Muscle layer of duodenum (tissue), 2 donors: ENCODE measurements at regions not wholly inside any gene's neighbourhood (a gene's known extent, or its start where the extent isn't known, plus 50 kb on each side); places are given as distances from the start of the nearest gene placed in this dataset.
"Not testable (repeated sequence)": the region's sequence is repeated elsewhere in the genome, so short reads cannot be mapped to it uniquely, and the experiment has no call there.

Source experiments
- H3K27ac ChIP-seq: one replicate; pipeline ENCODE4 v1.7.0; 2013; ENCODE audit warnings: mild to moderate bottlenecking, low read length
- H3K27me3 ChIP-seq: one replicate; pipeline ENCODE4 v1.7.0; 2013; ENCODE audit warnings: low read depth, mild to moderate bottlenecking, control low read depth, low read length
- H3K36me3 ChIP-seq, 2 donors: one replicate each; pipeline ENCODE4 v1.7.0; 2013; ENCODE audit warnings: low read length in 2 of 2, control low read depth in 1 of 2, mild to moderate bottlenecking in 1 of 2; ENCODE audit not compliant: insufficient read depth in 2 of 2, control insufficient read depth in 1 of 2
- H3K4me1 ChIP-seq, 2 donors: one replicate each; pipeline ENCODE4 v1.7.0; 2013; ENCODE audit warnings: low read length in 2 of 2, mild to moderate bottlenecking in 2 of 2, control low read depth in 1 of 2, moderate library complexity in 1 of 2; ENCODE audit not compliant: insufficient read depth in 2 of 2, control insufficient read depth in 1 of 2
- H3K4me3 ChIP-seq, 2 donors: one replicate each; pipeline ENCODE4 v1.7.0; 2013; ENCODE audit warnings: low read length in 2 of 2, low read depth in 1 of 2, mild to moderate bottlenecking in 1 of 2
- H3K9me3 ChIP-seq, 2 donors: one replicate each; pipeline ENCODE4 v1.7.0; 2013; ENCODE audit warnings: low read length in 2 of 2, control low read depth in 1 of 2, mild to moderate bottlenecking in 1 of 2; ENCODE audit not compliant: control insufficient read depth in 1 of 2
- donor health status: healthy.

- no peaks in the 10 kb centered on the region for H3K27me3 ChIP-seq
- H3K4me1 ChIP-seq = no peaks in the 10 kb centered on the region
- no peaks in the 10 kb centered on the region for H3K36me3 ChIP-seq
- H3K27ac ChIP-seq = no peak overlapping the region
- H3K9me3 ChIP-seq = no peaks in the 10 kb centered on the region
- no peak overlapping the region for H3K4me3 ChIP-seq
These were observed 201.5 kb upstream of the FAM241A start for GRCh38 chr4:111943796-111944203.

- H3K9me3 ChIP-seq = no peaks in the 10 kb centered on the region
- H3K36me3 ChIP-seq = no peaks in the 10 kb centered on the region
- no peaks in the 10 kb centered on the region for H3K4me1 ChIP-seq
- no peak overlapping the region for H3K27ac ChIP-seq
- no peaks in the 10 kb centered on the region for H3K27me3 ChIP-seq
- no peak overlapping the region for H3K4me3 ChIP-seq
These were observed 200.2 kb upstream of the FAM241A start for GRCh38 chr4:111945014-111945413.

DNA sequence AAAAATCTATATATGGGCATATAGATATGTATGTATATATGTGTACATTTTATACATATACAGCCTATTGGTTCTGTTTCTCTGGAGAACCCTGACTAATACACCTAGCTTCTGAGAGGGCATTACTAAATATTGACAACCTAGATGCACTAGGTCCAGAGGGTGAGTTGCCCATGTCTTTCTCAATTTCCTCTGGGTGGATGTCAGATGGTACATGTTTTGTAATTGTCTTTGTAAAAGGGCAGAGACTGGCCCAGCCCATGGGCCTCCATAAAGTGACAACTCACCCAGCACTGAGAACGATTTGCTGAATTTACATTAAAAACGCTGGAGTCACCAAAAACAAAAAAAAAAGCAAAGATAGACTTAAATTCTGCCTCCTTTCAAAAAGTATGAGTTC lies 198.5 kb upstream of the FAM241A start:
- Histone ChIP-seq H3K36me3 (no peaks in the 10 kb centered on the region), H3K27ac (no peak overlapping the region), H3K9me3 (no peaks in the 10 kb centered on the region), H3K4me1 (no peaks in the 10 kb centered on the region), H3K27me3 (no peaks in the 10 kb centered on the region), H3K4me3 (no peak overlapping the region)

GRCh38 chr4:111952688-111953087 lies 192.6 kb upstream of the FAM241A start:
- Histone ChIP-seq H3K27ac (no peak overlapping the region), H3K9me3 (no peaks in the 10 kb centered on the region), H3K4me1 (no peaks in the 10 kb centered on the region), H3K4me3 (no peak overlapping the region), H3K36me3 (no peaks in the 10 kb centered on the region), H3K27me3 (no peaks in the 10 kb centered on the region)

DNA sequence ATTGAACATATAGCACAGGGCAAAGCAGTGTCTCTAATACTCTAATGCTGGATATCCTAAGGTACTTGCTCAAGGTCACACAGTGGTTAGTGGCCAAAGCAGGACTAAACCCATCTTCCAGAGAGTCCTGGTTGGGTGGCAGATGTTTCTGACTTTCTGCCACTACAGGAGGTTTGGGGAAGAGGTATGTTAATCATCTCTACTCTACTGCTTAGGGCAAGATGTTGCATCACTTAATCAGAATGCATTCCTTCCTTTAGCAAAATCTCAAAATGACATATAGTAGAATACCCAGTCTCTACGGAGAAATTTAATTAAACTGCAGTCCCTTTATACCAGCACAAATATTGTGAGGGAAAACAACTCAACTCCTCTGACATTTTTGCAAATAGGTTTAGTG lies 190.7 kb upstream of the FAM241A start:
- no peak overlapping the region for H3K4me3 ChIP-seq
- H3K36me3 ChIP-seq = no peaks in the 10 kb centered on the region
- no peaks in the 10 kb centered on the region for H3K4me1 ChIP-seq
- H3K27me3 ChIP-seq = no peaks in the 10 kb centered on the region
- no peaks in the 10 kb centered on the region for H3K9me3 ChIP-seq
- H3K27ac ChIP-seq = no peak overlapping the region

DNA sequence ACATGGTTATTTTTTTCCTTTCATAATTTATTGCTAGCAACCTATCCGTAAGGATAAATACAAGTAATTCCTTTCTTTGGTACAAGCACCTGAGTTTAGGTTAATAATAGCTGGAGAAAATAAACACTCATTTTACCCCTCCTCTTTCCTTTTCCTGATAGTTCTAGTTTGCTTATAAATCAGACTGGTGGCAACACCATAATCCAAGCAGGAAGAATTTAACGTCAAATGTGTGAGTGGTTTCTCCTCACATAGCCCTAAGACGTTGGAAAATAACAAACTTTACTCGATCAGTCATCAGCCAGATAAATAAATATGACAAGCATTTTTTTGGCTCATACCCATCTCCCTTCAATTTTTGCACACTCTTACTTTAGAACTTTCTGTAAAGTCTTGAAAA lies 190.3 kb upstream of the FAM241A start:
- H3K27ac ChIP-seq = no peak overlapping the region
- no peaks in the 10 kb centered on the region for H3K4me1 ChIP-seq
- no peaks in the 10 kb centered on the region for H3K36me3 ChIP-seq
- H3K27me3 ChIP-seq = no peaks in the 10 kb centered on the region
- H3K4me3 ChIP-seq = no peak overlapping the region
- H3K9me3 ChIP-seq = no peaks in the 10 kb centered on the region

GRCh38 chr4:111957116-111957515 lies 188.1 kb upstream of the FAM241A start:
- H3K4me1 ChIP-seq = no peaks in the 10 kb centered on the region
- H3K4me3 ChIP-seq = no peak overlapping the region
- H3K9me3 ChIP-seq = no peaks in the 10 kb centered on the region
- H3K36me3 ChIP-seq = no peaks in the 10 kb centered on the region
- H3K27me3 ChIP-seq = no peaks in the 10 kb centered on the region
- H3K27ac ChIP-seq = no peak overlapping the region

DNA sequence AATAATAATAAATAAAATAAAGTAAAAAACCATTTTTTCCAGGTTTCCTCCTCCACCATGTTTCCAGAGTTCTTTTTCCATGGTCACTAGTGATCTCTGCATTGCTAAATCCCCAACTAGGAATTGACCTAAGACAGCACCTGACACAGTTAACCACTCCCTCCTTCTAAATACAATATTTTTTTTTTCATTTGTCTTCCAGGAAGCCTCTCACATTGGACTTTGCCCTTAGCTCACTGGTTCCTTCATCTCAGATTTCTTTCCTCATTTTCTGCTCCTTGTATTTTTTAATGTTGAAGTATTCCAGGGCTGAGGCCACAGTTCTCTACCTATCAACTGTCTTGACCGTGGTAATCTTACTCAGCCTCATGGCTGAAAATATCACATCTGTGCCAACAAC lies 187.3 kb upstream of the FAM241A start:
- H3K9me3 ChIP-seq = no peaks in the 10 kb centered on the region
- no peaks in the 10 kb centered on the region for H3K4me1 ChIP-seq
- no peak overlapping the region for H3K27ac ChIP-seq
- H3K27me3 ChIP-seq = no peaks in the 10 kb centered on the region
- H3K36me3 ChIP-seq = no peaks in the 10 kb centered on the region
- H3K4me3 ChIP-seq = no peak overlapping the region

DNA sequence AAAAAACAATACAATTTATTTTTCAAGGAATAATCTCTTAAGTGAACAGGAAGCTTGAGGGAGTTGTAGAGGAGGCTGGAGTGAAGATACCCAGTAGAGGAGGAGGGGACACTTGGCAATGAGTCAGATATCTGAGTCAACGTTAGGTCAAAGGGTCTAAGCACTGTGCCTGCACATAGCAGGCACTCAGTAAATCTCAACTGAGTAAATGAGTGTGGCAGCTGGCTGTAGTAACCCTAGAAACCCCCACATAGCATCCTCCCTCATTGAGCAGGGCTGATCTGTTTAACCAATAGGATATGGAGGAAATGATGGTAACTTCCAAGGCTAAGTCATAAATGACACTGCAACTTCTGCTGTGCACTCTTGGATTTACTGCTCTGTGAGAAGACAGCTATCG lies 186.0 kb upstream of the FAM241A start:
- H3K36me3 ChIP-seq = no peaks in the 10 kb centered on the region

GRCh38 chr4:111960241-111960667 lies 185.0 kb upstream of the FAM241A start:
- H3K27me3 ChIP-seq = no peaks in the 10 kb centered on the region
- H3K36me3 ChIP-seq = no peaks in the 10 kb centered on the region
- no peaks in the 10 kb centered on the region for H3K4me1 ChIP-seq
- no peaks in the 10 kb centered on the region for H3K9me3 ChIP-seq
- H3K4me3 ChIP-seq = no peak overlapping the region
- no peak overlapping the region for H3K27ac ChIP-seq

More for the DNA sequence above, 186.0 kb upstream of the FAM241A start:
- H3K27ac ChIP-seq = no peak overlapping the region
- H3K4me3 ChIP-seq = no peak overlapping the region
- H3K9me3 ChIP-seq = no peaks in the 10 kb centered on the region
- H3K4me1 ChIP-seq = no peaks in the 10 kb centered on the region
- H3K27me3 ChIP-seq = no peaks in the 10 kb centered on the region

DNA sequence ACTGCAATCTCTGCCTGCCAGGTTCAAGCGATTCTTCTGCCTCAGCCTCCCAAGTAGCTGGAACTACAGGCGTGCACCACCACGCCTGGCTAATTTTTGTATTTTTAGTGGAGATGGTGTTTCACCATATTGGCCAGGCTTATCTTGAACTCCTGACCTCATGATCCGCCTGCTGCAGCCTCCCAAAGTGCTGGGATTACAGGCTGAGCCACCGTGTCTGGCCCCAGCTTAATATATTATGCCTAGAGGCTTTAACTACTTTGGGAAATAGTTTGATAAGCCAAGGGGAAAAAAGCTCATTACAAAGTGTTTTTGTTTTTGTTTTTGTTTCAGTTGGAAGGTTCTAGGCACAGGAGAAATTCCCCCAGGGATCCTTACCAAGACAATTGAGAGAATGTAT lies 184.2 kb upstream of the FAM241A start:
- not testable (repeated sequence) for H3K9me3 ChIP-seq, H3K27ac ChIP-seq, H3K4me1 ChIP-seq, H3K36me3 ChIP-seq, H3K4me3 ChIP-seq, H3K27me3 ChIP-seq

DNA sequence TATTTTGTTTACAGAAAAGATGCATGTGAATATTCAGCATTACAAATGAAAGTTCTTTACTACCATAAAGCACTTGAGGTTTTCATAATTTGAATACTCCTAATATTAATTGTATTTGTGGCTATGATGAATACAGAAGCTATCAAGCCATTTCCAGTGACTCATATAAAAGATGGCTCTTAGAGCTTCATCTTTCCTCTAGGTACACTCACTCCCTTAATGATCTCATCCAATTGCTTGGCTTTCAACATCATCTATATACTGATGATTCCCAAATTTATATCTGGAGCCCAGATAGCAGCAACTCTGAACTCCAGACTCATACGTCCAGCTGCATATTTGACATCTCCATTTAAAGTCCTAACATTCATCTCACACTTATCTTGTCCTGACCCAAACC lies 183.4 kb upstream of the FAM241A start:
- H3K4me3 ChIP-seq = no peak overlapping the region
- no peak overlapping the region for H3K27ac ChIP-seq

More for the DNA sequence above, 183.4 kb upstream of the FAM241A start:
- no peaks in the 10 kb centered on the region for H3K9me3 ChIP-seq
- H3K4me1 ChIP-seq = no peaks in the 10 kb centered on the region
- H3K27me3 ChIP-seq = no peaks in the 10 kb centered on the region
- no peaks in the 10 kb centered on the region for H3K36me3 ChIP-seq
